Uterus (tissue), 2 donors: ENCODE measurements at regions not wholly inside any gene's neighbourhood (a gene's known extent, or its start where the extent isn't known, plus 50 kb on each side); places are given as distances from the start of the nearest gene placed in this dataset.

Experiments
- POLR2A ChIP-seq, 2 donors: fragments of 450-650 bp; IDR thresholded peaks; one replicate each; pipeline ENCODE4 v1.6.1; 2016; ENCODE audit warnings: antibody characterized with exemption in 2 of 2, mild to moderate bottlenecking in 1 of 2, moderate library complexity in 1 of 2
- TF ChIP-seq, protein P1 (sequence below), 4 experiments: fragments of 200-600 bp in 2 of 4; fragments of 450-650 bp in 2 of 4; sonication (generic) in 2 of 4; IDR thresholded peaks; one replicate each; pipeline ENCODE4 v1.5.1; 2016 to 2019; ENCODE audit warnings: antibody characterized with exemption in 4 of 4, mild to moderate bottlenecking in 2 of 4, moderate library complexity in 1 of 4

DNA sequence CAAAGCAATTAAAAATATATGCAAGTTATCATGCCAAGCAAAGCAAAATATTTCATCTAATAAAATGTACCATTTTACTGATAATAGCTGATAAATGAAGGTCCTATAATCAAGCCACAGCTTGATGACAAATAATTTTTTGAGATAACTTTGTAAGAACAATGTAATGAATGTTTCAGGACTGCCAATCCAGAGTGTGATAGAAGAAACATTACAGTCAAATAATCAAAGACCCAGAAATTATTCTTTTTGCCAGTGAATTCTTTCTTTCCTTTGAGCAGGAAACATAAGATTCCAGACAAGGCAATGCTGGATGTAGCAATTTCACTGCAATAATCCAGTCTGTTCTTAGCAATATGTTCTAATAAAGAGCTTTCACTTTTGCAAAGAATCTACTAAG, 556.1 kb downstream of the PLOD2 start:
- TF ChIP-seq, protein P1, sequence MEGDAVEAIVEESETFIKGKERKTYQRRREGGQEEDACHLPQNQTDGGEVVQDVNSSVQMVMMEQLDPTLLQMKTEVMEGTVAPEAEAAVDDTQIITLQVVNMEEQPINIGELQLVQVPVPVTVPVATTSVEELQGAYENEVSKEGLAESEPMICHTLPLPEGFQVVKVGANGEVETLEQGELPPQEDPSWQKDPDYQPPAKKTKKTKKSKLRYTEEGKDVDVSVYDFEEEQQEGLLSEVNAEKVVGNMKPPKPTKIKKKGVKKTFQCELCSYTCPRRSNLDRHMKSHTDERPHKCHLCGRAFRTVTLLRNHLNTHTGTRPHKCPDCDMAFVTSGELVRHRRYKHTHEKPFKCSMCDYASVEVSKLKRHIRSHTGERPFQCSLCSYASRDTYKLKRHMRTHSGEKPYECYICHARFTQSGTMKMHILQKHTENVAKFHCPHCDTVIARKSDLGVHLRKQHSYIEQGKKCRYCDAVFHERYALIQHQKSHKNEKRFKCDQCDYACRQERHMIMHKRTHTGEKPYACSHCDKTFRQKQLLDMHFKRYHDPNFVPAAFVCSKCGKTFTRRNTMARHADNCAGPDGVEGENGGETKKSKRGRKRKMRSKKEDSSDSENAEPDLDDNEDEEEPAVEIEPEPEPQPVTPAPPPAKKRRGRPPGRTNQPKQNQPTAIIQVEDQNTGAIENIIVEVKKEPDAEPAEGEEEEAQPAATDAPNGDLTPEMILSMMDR (IDR thresholded peaks at IDR 0.05) = no peak
- no peak for TF ChIP-seq POLR2A (IDR thresholded peaks at IDR 0.05)
